HFF-Myc (cell line): ENCODE measurements at regions not wholly inside any gene's neighbourhood (a gene's known extent, or its start where the extent isn't known, plus 50 kb on each side); places are given as distances from the start of the nearest gene placed in this dataset.

Source experiments
- DNase-seq: peaks from one replicate; pipeline ENCODE4 v3.0.0-alpha.2; 2011; ENCODE audit warnings: low read depth; ENCODE audit errors: extremely low read depth
- H3K4me3 ChIP-seq: replicated peaks from 2 replicates; pipeline ENCODE4 v1.5.1; 2011; ENCODE audit warnings: low read depth, mild to moderate bottlenecking, control low read depth, low read length
- TF ChIP-seq, protein P1 (sequence below): IDR thresholded peaks from 2 replicates; pipeline ENCODE4 v1.5.1; 2012; ENCODE audit warnings: mild to moderate bottlenecking, low read depth, low read length, control low read depth; ENCODE audit errors: missing control alignments

GRCh38 chr2:177106212-177106611 lies 106.4 kb upstream of the HNRNPA3 start:
- no peak overlapping the region for H3K4me3 ChIP-seq
- TF ChIP-seq, protein P1, sequence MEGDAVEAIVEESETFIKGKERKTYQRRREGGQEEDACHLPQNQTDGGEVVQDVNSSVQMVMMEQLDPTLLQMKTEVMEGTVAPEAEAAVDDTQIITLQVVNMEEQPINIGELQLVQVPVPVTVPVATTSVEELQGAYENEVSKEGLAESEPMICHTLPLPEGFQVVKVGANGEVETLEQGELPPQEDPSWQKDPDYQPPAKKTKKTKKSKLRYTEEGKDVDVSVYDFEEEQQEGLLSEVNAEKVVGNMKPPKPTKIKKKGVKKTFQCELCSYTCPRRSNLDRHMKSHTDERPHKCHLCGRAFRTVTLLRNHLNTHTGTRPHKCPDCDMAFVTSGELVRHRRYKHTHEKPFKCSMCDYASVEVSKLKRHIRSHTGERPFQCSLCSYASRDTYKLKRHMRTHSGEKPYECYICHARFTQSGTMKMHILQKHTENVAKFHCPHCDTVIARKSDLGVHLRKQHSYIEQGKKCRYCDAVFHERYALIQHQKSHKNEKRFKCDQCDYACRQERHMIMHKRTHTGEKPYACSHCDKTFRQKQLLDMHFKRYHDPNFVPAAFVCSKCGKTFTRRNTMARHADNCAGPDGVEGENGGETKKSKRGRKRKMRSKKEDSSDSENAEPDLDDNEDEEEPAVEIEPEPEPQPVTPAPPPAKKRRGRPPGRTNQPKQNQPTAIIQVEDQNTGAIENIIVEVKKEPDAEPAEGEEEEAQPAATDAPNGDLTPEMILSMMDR: no peak
- no peak for DNase-seq

DNA sequence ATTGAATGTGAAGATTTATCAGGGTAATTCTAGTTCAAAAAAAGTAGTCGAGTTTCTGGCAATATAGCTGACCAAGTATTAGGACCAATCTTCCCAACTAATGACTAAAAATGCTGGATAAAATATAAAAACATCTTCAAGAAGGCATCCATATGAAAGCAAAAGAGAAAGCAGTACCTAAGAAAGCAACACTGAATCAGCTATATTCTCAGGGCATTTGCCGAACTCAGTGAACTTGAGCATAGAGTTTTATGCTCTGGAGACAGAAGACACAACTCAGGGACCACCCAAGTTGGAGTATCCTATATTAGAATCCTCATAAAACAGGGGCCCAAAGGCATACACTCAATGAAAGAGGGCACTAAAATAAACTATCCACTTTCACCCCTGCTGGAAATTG lies 103.7 kb upstream of the HNRNPA3 start:
- TF ChIP-seq, protein P1: no peak
- H3K4me3 ChIP-seq: no peak overlapping the region
- DNase-seq: no peak

GRCh38 chr2:177114712-177115111 lies 97.9 kb upstream of the HNRNPA3 start:
- no peak overlapping the region for H3K4me3 ChIP-seq

GRCh38 chr2:177117755-177118154 lies 94.8 kb upstream of the HNRNPA3 start:
- DNase-seq: no peak
- TF ChIP-seq, protein P1: no peak
- H3K4me3 ChIP-seq: no peak overlapping the region

More at GRCh38 chr2:177114712-177115111, 97.9 kb upstream of the HNRNPA3 start:
- DNase-seq: no peak
- TF ChIP-seq, protein P1: no peak

DNA sequence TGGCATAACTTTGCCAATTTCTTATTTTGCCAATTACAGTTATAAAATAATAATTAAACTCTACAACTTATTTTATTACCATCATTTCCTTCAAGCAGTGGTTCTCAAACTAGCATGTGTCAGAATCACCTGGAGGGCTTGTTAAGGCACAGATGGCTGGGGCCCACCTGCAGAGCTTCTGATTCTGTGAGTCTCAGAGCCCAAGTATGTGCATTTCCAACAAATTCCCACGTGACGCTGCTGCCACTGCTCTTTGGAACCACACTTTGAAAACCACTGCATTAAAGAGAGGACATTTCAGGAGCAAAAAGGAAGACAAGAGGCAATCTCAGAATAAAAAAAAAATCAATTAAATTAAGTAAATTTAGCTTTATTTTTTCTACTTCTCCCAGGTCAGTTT lies 94.0 kb upstream of the HNRNPA3 start:
- TF ChIP-seq, protein P1: no peak
- no peak for DNase-seq
- no peak overlapping the region for H3K4me3 ChIP-seq

GRCh38 chr2:177119099-177119498 lies 93.5 kb upstream of the HNRNPA3 start:
- TF ChIP-seq, protein P1: no peak
- no peak overlapping the region for H3K4me3 ChIP-seq
- DNase-seq: no peak

GRCh38 chr2:177123048-177123447 lies 89.5 kb upstream of the HNRNPA3 start:
- H3K4me3 ChIP-seq: no peak overlapping the region
- DNase-seq: no peak
- TF ChIP-seq, protein P1: no peak
